Superior temporal gyrus (tissue), 1 donor: ENCODE measurements at regions not wholly inside any gene's neighbourhood (a gene's known extent, or its start where the extent isn't known, plus 50 kb on each side); places are given as distances from the start of the nearest gene placed in this dataset.
A peak's percentile ranks its signal among the peaks of the same experiment; 100 is the strongest.
"Not testable (repeated sequence)": the region's sequence is repeated elsewhere in the genome, so short reads cannot be mapped to it uniquely, and the experiment has no call there.

Source experiments
- DNase-seq: peaks from one replicate; pipeline ENCODE4 v3.0.0-alpha.2; 2016; ENCODE audit errors: extremely low spot score

GRCh38 chr9:41075671-41076070, 52.8 kb downstream of the FOXD4L6 start:
- DNase-seq = not testable (repeated sequence)

- not testable (repeated sequence) for DNase-seq
Observed at GRCh38 chr9:41074356-41074942, 54.0 kb downstream of the FOXD4L6 start.

- DNase-seq = not testable (repeated sequence)
Observed at GRCh38 chr9:41073471-41074243, 54.8 kb downstream of the FOXD4L6 start.

- DNase-seq = not testable (repeated sequence)
Observed at GRCh38 chr9:41064125-41064795, 64.2 kb downstream of the FOXD4L6 start.

GRCh38 chr9:41063243-41063642, 65.2 kb downstream of the FOXD4L6 start:
- DNase-seq = not testable (repeated sequence)

- DNase-seq = not testable (repeated sequence)
Observed at GRCh38 chr9:41059603-41060002, 68.9 kb downstream of the FOXD4L6 start.

GRCh38 chr9:41053666-41054363, 74.7 kb downstream of the FOXD4L6 start:
- not testable (repeated sequence) for DNase-seq

GRCh38 chr9:41048672-41049071, 79.8 kb downstream of the FOXD4L6 start:
- not testable (repeated sequence) for DNase-seq

- DNase-seq = not testable (repeated sequence)
Observed at GRCh38 chr9:41047792-41048191, 80.7 kb downstream of the FOXD4L6 start.

- not testable (repeated sequence) for DNase-seq
Observed at GRCh38 chr9:41044930-41045329, 83.6 kb downstream of the FOXD4L6 start.

GRCh38 chr9:41043433-41043832, 85.0 kb downstream of the FOXD4L6 start:
- DNase-seq = not testable (repeated sequence)

- DNase-seq = not testable (repeated sequence)
Observed at GRCh38 chr9:41042111-41042510, 86.4 kb downstream of the FOXD4L6 start.

- not testable (repeated sequence) for DNase-seq
Observed at GRCh38 chr9:41040705-41041342, 87.7 kb downstream of the FOXD4L6 start.

- DNase-seq = peak; percentile 28
Observed at GRCh38 chr9:41035276-41035675, 93.2 kb downstream of the FOXD4L6 start.

GRCh38 chr9:41034699-41035197, 93.7 kb downstream of the FOXD4L6 start:
- DNase-seq = peak; percentile 23

GRCh38 chr9:41033877-41034276, 94.6 kb downstream of the FOXD4L6 start:
- DNase-seq = not testable (repeated sequence)

GRCh38 chr9:41033360-41033759, 95.1 kb downstream of the FOXD4L6 start:
- DNase-seq = not testable (repeated sequence)

GRCh38 chr9:41026912-41027676, 101.4 kb downstream of the FOXD4L6 start:
- DNase-seq = not testable (repeated sequence)

- not testable (repeated sequence) for DNase-seq
Observed at GRCh38 chr9:41022365-41022764, 106.1 kb downstream of the FOXD4L6 start.

- DNase-seq = not testable (repeated sequence)
Observed at GRCh38 chr9:41019858-41020562, 108.5 kb downstream of the FOXD4L6 start.
